H9 (cell line): ENCODE measurements at regions not wholly inside any gene's neighbourhood (a gene's known extent, or its start where the extent isn't known, plus 50 kb on each side); places are given as distances from the start of the nearest gene placed in this dataset.

Experiments used
- DNase-seq: peaks from one replicate; pipeline ENCODE4 v3.0.0-alpha.2; 2017
- H2AFZ ChIP-seq: one replicate; pipeline ENCODE4 v1.6.1; 2013; ENCODE audit warnings: mild to moderate bottlenecking, low read length, control low read depth, moderate library complexity
- H2AK5ac ChIP-seq: 2 replicates; pipeline ENCODE4 v1.6.1; 2013; ENCODE audit warnings: low read length, control low read depth, mixed read lengths; ENCODE audit not compliant: insufficient read length
- H2BK120ac ChIP-seq: one replicate; pipeline ENCODE4 v1.6.1; 2013; ENCODE audit warnings: low read depth, mild to moderate bottlenecking, low read length, control low read depth, inconsistent platforms; ENCODE audit not compliant: poor library complexity, severe bottlenecking
- H2BK12ac ChIP-seq: 2 replicates; pipeline ENCODE4 v1.6.1; 2013; ENCODE audit warnings: low read length, control low read depth, mixed read lengths, low read depth; ENCODE audit not compliant: insufficient read length
- H2BK15ac ChIP-seq: 2 replicates; pipeline ENCODE4 v1.6.1; 2013; ENCODE audit warnings: low read depth, low read length, control low read depth
- H2BK20ac ChIP-seq: one replicate; pipeline ENCODE4 v1.6.1; 2013; ENCODE audit warnings: low read depth, mild to moderate bottlenecking, low read length, control low read depth, inconsistent platforms; ENCODE audit not compliant: poor library complexity, severe bottlenecking
- H2BK5ac ChIP-seq: 2 replicates; pipeline ENCODE4 v1.6.1; 2013; ENCODE audit warnings: low read length, control low read depth, mixed read lengths; ENCODE audit not compliant: insufficient read length
- H3K14ac ChIP-seq: 2 replicates; pipeline ENCODE4 v1.6.1; 2013; ENCODE audit warnings: low read length, control low read depth; ENCODE audit not compliant: insufficient read depth
- H3K18ac ChIP-seq: 2 replicates; pipeline ENCODE4 v1.6.1; 2013; ENCODE audit warnings: low read depth, mild to moderate bottlenecking, mixed read lengths, low read length, control low read depth; ENCODE audit not compliant: insufficient read length
- H3K23ac ChIP-seq: 2 replicates; pipeline ENCODE4 v1.6.1; 2013; ENCODE audit warnings: low read length, control low read depth, mixed read lengths, low read depth; ENCODE audit not compliant: insufficient read length
- H3K23me2 ChIP-seq: 2 replicates; pipeline ENCODE4 v1.6.1; 2013; ENCODE audit warnings: low read depth, mild to moderate bottlenecking, mixed read lengths, low read length, control low read depth; ENCODE audit not compliant: insufficient read length, poor library complexity, severe bottlenecking
- H3K27ac ChIP-seq: 2 replicates; pipeline ENCODE4 v1.5.1; 2013; ENCODE audit warnings: low read length, control low read depth, mixed read lengths, low read depth; ENCODE audit not compliant: insufficient read length
- H3K27me3 ChIP-seq: 2 replicates; pipeline ENCODE4 v1.6.1; 2013; ENCODE audit warnings: low read length, control low read depth, inconsistent platforms; ENCODE audit not compliant: insufficient read depth
- H3K4ac ChIP-seq: 2 replicates; pipeline ENCODE4 v1.6.1; 2013; ENCODE audit warnings: low read depth, mild to moderate bottlenecking, control low read depth, inconsistent platforms, low read length, moderate library complexity
- H3K4me1 ChIP-seq: 2 replicates; pipeline ENCODE4 v1.6.1; 2013; ENCODE audit warnings: low read length, control low read depth, inconsistent platforms; ENCODE audit not compliant: insufficient read depth
- H3K4me2 ChIP-seq: 2 replicates; pipeline ENCODE4 v1.6.1; 2013; ENCODE audit warnings: low read length, control low read depth, mixed read lengths; ENCODE audit not compliant: insufficient read length, insufficient read depth
- H3K56ac ChIP-seq: 2 replicates; pipeline ENCODE4 v1.6.1; 2013; ENCODE audit warnings: low read depth, mild to moderate bottlenecking, mixed read lengths, low read length, control low read depth; ENCODE audit not compliant: insufficient read length
- H3K79me1 ChIP-seq: 2 replicates; pipeline ENCODE4 v1.6.1; 2013; ENCODE audit warnings: low read depth, mild to moderate bottlenecking, moderate library complexity, low read length, control low read depth, inconsistent platforms; ENCODE audit not compliant: insufficient read depth, poor library complexity, severe bottlenecking
- H3K79me2 ChIP-seq: 2 replicates; pipeline ENCODE4 v1.6.1; 2013; ENCODE audit warnings: low read length, control low read depth, inconsistent platforms; ENCODE audit not compliant: insufficient read depth
- H3K9ac ChIP-seq: 2 replicates; pipeline ENCODE4 v1.6.1; 2013; ENCODE audit warnings: low read length, control low read depth, mixed read lengths; ENCODE audit not compliant: insufficient read length; ENCODE audit errors: extremely low read depth
- H3K9me3 ChIP-seq: one replicate; pipeline ENCODE4 v1.6.1; 2013; ENCODE audit warnings: low read depth, low read length, inconsistent platforms; ENCODE audit not compliant: control insufficient read depth
- H3T11ph ChIP-seq: one replicate; pipeline ENCODE4 v1.6.1; 2013; ENCODE audit warnings: mild to moderate bottlenecking, low read length, control low read depth, inconsistent platforms
- H4K20me1 ChIP-seq: one replicate; pipeline ENCODE4 v1.6.1; 2013; ENCODE audit not compliant: control insufficient read depth, insufficient read length, insufficient read depth
- H4K5ac ChIP-seq: 2 replicates; pipeline ENCODE4 v1.6.1; 2013; ENCODE audit warnings: low read depth, mild to moderate bottlenecking, mixed read lengths, low read length, control low read depth; ENCODE audit not compliant: insufficient read length
- H4K8ac ChIP-seq: replicated peaks from 2 replicates; pipeline ENCODE4 v1.6.1; 2013; ENCODE audit warnings: low read length, control low read depth, mixed read lengths, low read depth; ENCODE audit not compliant: insufficient read length
- H4K91ac ChIP-seq: 2 replicates; pipeline ENCODE4 v1.6.1; 2013; ENCODE audit warnings: low read depth, mild to moderate bottlenecking, moderate library complexity, mixed read lengths, low read length, control low read depth; ENCODE audit not compliant: insufficient read length
- H3K27ac Mint-ChIP-seq, 3 experiments: 2 replicates in 2 of 3; 3 replicates in 1 of 3; pipeline ENCODE4 v1.8.0; 2020 to 2021; ENCODE audit warnings: mixed read lengths in 3 of 3, mild to moderate bottlenecking in 1 of 3, moderate library complexity in 1 of 3
- H3K27me3 Mint-ChIP-seq: 2 replicates; pipeline ENCODE4 v1.8.0; 2021; ENCODE audit warnings: low read depth, mild to moderate bottlenecking, moderate library complexity, mixed read lengths
- H3K36me3 Mint-ChIP-seq, 3 experiments: 2 replicates in 2 of 3; 3 replicates in 1 of 3; pipeline ENCODE4 v1.8.0; 2020 to 2021; ENCODE audit warnings: low read depth in 3 of 3, mixed read lengths in 3 of 3; ENCODE audit not compliant: insufficient read depth in 1 of 3
- H3K4me1 Mint-ChIP-seq, 2 experiments: 2 replicates each; pipeline ENCODE4 v1.8.0; 2020; ENCODE audit warnings: mixed read lengths in 2 of 2
- H3K4me3 Mint-ChIP-seq, 2 experiments: 2 replicates in 1 of 2; 3 replicates in 1 of 2; pipeline ENCODE4 v1.8.0; 2020 to 2021; ENCODE audit warnings: mild to moderate bottlenecking in 2 of 2, mixed read lengths in 2 of 2, moderate library complexity in 1 of 2
- H3K9me3 Mint-ChIP-seq, 2 experiments: 2 replicates in 1 of 2; 3 replicates in 1 of 2; pipeline ENCODE4 v1.8.0; 2020; ENCODE audit warnings: mild to moderate bottlenecking in 2 of 2, mixed read lengths in 2 of 2, moderate library complexity in 1 of 2
- CTCF ChIP-seq: fragments of 200-600 bp; sonication (generic); conservative IDR thresholded peaks from 3 replicates; pipeline ENCODE4 v1.8.0; 2021; ENCODE audit warnings: antibody characterized with exemption, mild to moderate bottlenecking
- WGBS: extraction: QIAGEN DNeasy Blood & Tissue Kit; methylation state at CpG from one replicate; pipeline ENCODE4 v1.1.7; 2013; ENCODE audit warnings: missing lambda C conversion rate, low lambda C conversion rate, mixed read lengths; ENCODE audit not compliant: insufficient read length; ENCODE audit errors: extremely low coverage; 5-methylcytosine and 5-hydroxymethylcytosine counted together

- no peak overlapping the region for H4K5ac ChIP-seq
- no peak for DNase-seq
- no peak overlapping the region for H2BK20ac ChIP-seq
- Mint-ChIP-seq H3K36me3 (no peaks in the 10 kb centered on the region; a peak in 1 of 7 replicates), H3K9me3 (no peaks in the 10 kb centered on the region; a peak in 2 of 5 replicates), H3K27ac (no peak overlapping the region; a peak in 1 of 7 replicates), H3K4me3 (no peak overlapping the region), H3K4me1 (peaks cover 10 to 12% of the 10 kb centered on the region in 2 experiments), H3K27me3 (peaks cover 7% of the 10 kb centered on the region)
- no peak overlapping the region for H3K27ac ChIP-seq
- no peak overlapping the region for H3T11ph ChIP-seq
- H4K8ac ChIP-seq: no peak overlapping the region
- no peak overlapping the region for H2BK5ac ChIP-seq
- no peak overlapping the region for H3K14ac ChIP-seq
- peaks cover 3% of the 10 kb centered on the region; the same call in 1 of the 2 replicates for H3K27me3 ChIP-seq
- no peak overlapping the region for H2AFZ ChIP-seq
- H3K23me2 ChIP-seq: no peaks in the 10 kb centered on the region
- no peak overlapping the region for H2BK120ac ChIP-seq
- H3K4me2 ChIP-seq: no peak overlapping the region
- H4K91ac ChIP-seq: no peak overlapping the region
- no peak overlapping the region for H2BK15ac ChIP-seq
- no peak overlapping the region for H2BK12ac ChIP-seq
- no peak overlapping the region for H3K23ac ChIP-seq
- 0 out of 2 replicates have a peak, but pooled peaks cover 2% of the 10 kb centered on the region for H3K79me2 ChIP-seq
- no peak overlapping the region for H3K18ac ChIP-seq
- H3K9ac ChIP-seq: no peak overlapping the region
- no peak overlapping the region for H2AK5ac ChIP-seq
- peaks cover 2% of the 10 kb centered on the region for H4K20me1 ChIP-seq
- no peaks in the 10 kb centered on the region for H3K79me1 ChIP-seq
- WGBS: no CpG with 5 or more reads among the region's 5 CpGs
- TF ChIP-seq CTCF: no peak
- H3K4me1 ChIP-seq: no peaks in the 10 kb centered on the region
- no peak overlapping the region for H3K4ac ChIP-seq
- no peaks in the 10 kb centered on the region for H3K9me3 ChIP-seq
- no peak overlapping the region for H3K56ac ChIP-seq
These were observed 310.9 kb downstream of the HAPSTR1 start for GRCh38 chr16:9402293-9402860.
